ENCODE measurements at regions not wholly inside any gene's neighbourhood (a gene's known extent, or its start where the extent isn't known, plus 50 kb on each side); places are given as distances from the start of the nearest gene placed in this dataset.
"Not testable (repeated sequence)": the region's sequence is repeated elsewhere in the genome, so short reads cannot be mapped to it uniquely, and the experiment has no call there.

GRCh38 chrX:2572740-2573139 is 72.0 kb upstream of the DHRSX start:
- no peak for DNase-seq (ENCODE audit: low read depth)

GRCh38 chrX:2568125-2568524 is 67.3 kb upstream of the DHRSX start:
- no peak for DNase-seq (ENCODE audit: low read depth)

DNA sequence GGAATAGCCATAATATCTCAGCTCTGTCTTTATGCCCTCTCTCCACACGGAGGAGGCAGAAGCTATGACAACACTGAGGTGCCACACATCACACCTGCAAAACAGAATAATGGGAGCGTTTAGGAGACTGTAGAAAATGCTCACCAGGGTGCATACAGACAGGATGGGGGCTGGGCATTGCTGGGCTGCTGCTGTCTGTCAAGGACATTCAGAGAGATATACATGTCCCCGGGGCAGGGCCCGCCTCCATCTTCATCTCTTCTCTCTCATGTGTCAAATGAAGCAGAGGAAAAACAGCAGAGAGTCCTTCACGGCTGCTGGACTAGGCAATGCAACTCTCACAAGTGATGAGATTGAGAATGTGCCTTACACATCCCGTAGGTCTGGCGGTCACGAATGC is 65.3 kb upstream of the DHRSX start:
- no peak for DNase-seq (ENCODE audit: low read depth)

- no peak for DNase-seq (ENCODE audit: low read depth)
These were observed 60.7 kb upstream of the DHRSX start for GRCh38 chrX:2561456-2561855.

DNA sequence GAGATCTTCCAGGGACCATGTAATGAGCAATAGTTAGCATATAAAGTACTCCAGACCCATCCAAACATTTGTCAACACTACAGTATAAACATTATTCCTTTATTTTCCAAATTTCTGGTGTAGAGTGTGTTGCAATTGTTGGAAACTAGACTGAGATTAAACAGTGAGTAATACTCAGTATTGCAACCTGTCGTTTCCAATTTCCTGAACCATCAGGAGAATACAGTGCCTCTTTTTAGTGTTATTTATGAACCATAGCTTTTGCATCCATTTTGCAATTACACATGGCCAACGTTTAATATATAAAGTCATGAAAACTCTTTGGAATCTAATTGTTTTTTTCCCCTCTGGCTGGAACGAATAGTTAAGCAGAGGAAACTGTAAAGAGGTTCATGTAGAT is 58.3 kb upstream of the DHRSX start:
- no peak for DNase-seq (ENCODE audit: low read depth)

GRCh38 chrX:2554891-2555290 is 54.1 kb upstream of the DHRSX start:
- no peak for DNase-seq (ENCODE audit: low read depth)

DNA sequence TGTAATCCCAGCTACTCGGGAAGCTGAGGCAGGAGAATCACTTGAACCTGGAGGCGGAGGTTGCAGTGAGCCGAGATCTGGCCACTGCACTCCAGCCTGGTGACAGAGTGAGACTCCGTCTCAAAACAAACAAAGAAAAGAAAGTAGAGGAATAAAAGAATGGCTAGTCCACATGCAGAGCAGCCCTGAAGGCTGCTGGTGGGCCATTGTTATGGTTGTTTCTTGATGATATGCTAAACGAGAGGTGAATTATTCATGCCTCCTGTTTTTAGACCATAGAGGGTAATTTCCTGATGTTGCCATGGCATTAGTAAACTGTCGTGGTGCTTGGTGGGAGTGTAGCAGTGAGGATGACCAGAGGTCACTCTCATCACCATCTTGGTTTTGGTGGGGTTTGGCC is 53.3 kb upstream of the DHRSX start:
- DNase-seq (ENCODE audit: low read depth): not testable (repeated sequence)

GRCh38 chrX:2552621-2553201 is 51.9 kb upstream of the DHRSX start:
- DNase-seq (ENCODE audit: low read depth): peak; percentile 94

- no peak for DNase-seq (ENCODE audit: low read depth)
These were observed 49.7 kb upstream of the DHRSX start for GRCh38 chrX:2550328-2551020.

All from renal cortical epithelial cell (primary cell).